MCF 10A (cell line): ENCODE measurements at regions not wholly inside any gene's neighbourhood (a gene's known extent, or its start where the extent isn't known, plus 50 kb on each side); places are given as distances from the start of the nearest gene placed in this dataset.

Experiments
- BruUV-seq: library from RNA; stranded (reverse); fragments of 400-500 nt; replicated peaks from 2 replicates; lab custom pipeline; 2021; lab: Mats Ljungman, UMichigan
- CTCF ChIA-PET: fragments of 300-600 bp; sonication (Branson Sonifier 250); formaldehyde crosslinking; extraction: SDS; loops from one replicate; lab custom pipeline; 2021; ENCODE audit warnings: antibody characterized with exemption, inconsistent platforms; lab: Yijun Ruan, JAX
- POLR2A ChIA-PET: fragments of 300-600, 350-650 bp; sonication (Branson Sonifier 250); formaldehyde crosslinking; extraction: SDS; loops from one replicate; lab custom pipeline; 2020; ENCODE audit warnings: antibody characterized with exemption, inconsistent platforms; lab: Yijun Ruan, JAX
- DNase-seq: peaks from one replicate; pipeline ENCODE4 v3.0.0-alpha.2; 2018; ENCODE audit not compliant: unreplicated experiment
- H3K27ac Mint-ChIP-seq: one replicate; pipeline ENCODE4 v1.8.0; 2022; ENCODE audit warnings: mild to moderate bottlenecking, low read depth, mixed read lengths; ENCODE audit not compliant: unreplicated experiment
- H3K27me3 Mint-ChIP-seq: one replicate; pipeline ENCODE4 v1.8.0; 2022; ENCODE audit warnings: mixed read lengths; ENCODE audit not compliant: insufficient read depth, unreplicated experiment
- H3K36me3 Mint-ChIP-seq: one replicate; pipeline ENCODE4 v1.8.0; 2022; ENCODE audit warnings: mild to moderate bottlenecking, moderate library complexity, mixed read lengths; ENCODE audit not compliant: insufficient read depth, unreplicated experiment
- H3K4me1 Mint-ChIP-seq: one replicate; pipeline ENCODE4 v1.8.0; 2022; ENCODE audit warnings: mixed read lengths; ENCODE audit not compliant: insufficient read depth, unreplicated experiment
- H3K4me3 Mint-ChIP-seq: one replicate; pipeline ENCODE4 v1.8.0; 2022; ENCODE audit warnings: mild to moderate bottlenecking, moderate library complexity, mixed read lengths; ENCODE audit not compliant: unreplicated experiment
- H3K9me3 Mint-ChIP-seq: one replicate; pipeline ENCODE4 v1.8.0; 2022; ENCODE audit warnings: mixed read lengths; ENCODE audit not compliant: unreplicated experiment
- intact Hi-C: fragments of 100-400 bp; cut with micrococcal nuclease; formaldehyde crosslinking; loops from 2 replicates; pipeline ENCODE4 v1.14.1; 2022
- TF ChIP-seq, protein P1 (sequence below): fragments of 200-600 bp; IDR thresholded peaks from one replicate; pipeline ENCODE4 v1.8.0; 2022; ENCODE audit warnings: antibody characterized with exemption, mild to moderate bottlenecking; ENCODE audit not compliant: unreplicated experiment

GRCh38 chr5:4642525-4642924, 497.6 kb upstream of the ADAMTS16 start:
- no peak overlapping the region for H3K4me3 Mint-ChIP-seq
- no peak overlapping the region for H3K27ac Mint-ChIP-seq
- H3K36me3 Mint-ChIP-seq = no peaks in the 10 kb centered on the region
- H3K27me3 Mint-ChIP-seq = no peaks in the 10 kb centered on the region
- TF ChIP-seq, protein P1, sequence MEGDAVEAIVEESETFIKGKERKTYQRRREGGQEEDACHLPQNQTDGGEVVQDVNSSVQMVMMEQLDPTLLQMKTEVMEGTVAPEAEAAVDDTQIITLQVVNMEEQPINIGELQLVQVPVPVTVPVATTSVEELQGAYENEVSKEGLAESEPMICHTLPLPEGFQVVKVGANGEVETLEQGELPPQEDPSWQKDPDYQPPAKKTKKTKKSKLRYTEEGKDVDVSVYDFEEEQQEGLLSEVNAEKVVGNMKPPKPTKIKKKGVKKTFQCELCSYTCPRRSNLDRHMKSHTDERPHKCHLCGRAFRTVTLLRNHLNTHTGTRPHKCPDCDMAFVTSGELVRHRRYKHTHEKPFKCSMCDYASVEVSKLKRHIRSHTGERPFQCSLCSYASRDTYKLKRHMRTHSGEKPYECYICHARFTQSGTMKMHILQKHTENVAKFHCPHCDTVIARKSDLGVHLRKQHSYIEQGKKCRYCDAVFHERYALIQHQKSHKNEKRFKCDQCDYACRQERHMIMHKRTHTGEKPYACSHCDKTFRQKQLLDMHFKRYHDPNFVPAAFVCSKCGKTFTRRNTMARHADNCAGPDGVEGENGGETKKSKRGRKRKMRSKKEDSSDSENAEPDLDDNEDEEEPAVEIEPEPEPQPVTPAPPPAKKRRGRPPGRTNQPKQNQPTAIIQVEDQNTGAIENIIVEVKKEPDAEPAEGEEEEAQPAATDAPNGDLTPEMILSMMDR = no peak
- POLR2A ChIA-PET = no interaction called here
- CTCF ChIA-PET = no interaction called here
- H3K4me1 Mint-ChIP-seq = no peaks in the 10 kb centered on the region
- DNase-seq = no peak
- intact Hi-C loops = no loop called here
- no TSS peak for BruUV-seq
- peaks cover 11% of the 10 kb centered on the region for H3K9me3 Mint-ChIP-seq

DNA sequence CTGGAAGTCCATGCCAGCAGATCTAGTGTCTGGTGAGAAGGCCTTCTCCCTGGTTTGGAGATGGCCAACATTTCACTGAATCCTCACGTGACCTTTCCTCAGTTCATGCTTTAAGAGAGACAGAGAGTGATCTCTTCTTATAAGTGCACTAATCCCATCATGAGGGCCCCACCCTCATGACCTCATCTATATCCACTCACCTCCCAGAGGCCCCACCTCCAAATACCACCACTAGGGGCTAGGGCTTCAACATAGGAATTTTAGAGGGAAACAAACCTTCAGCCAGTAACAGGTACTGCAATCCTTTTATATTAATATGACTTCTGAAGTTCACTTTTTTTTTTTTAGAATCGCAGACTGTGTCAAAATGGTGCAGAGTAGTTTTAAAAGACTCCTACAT, 496.9 kb upstream of the ADAMTS16 start:
- DNase-seq = no peak
- ChIA-PET POLR2A (no interaction called here), CTCF (no interaction called here)
- TF ChIP-seq, protein P1 = no peak
- no peaks in the 10 kb centered on the region for H3K36me3 Mint-ChIP-seq
- no TSS peak for BruUV-seq
- intact Hi-C loops = no loop called here
- no peaks in the 10 kb centered on the region for H3K27me3 Mint-ChIP-seq
- H3K4me1 Mint-ChIP-seq = no peaks in the 10 kb centered on the region
- no peak overlapping the region for H3K4me3 Mint-ChIP-seq
- H3K9me3 Mint-ChIP-seq = peaks cover 11% of the 10 kb centered on the region
- no peak overlapping the region for H3K27ac Mint-ChIP-seq

GRCh38 chr5:4643960-4644359, 496.2 kb upstream of the ADAMTS16 start:
- no peak overlapping the region for H3K4me3 Mint-ChIP-seq
- no TSS peak for BruUV-seq
- intact Hi-C loops = no loop called here

DNA sequence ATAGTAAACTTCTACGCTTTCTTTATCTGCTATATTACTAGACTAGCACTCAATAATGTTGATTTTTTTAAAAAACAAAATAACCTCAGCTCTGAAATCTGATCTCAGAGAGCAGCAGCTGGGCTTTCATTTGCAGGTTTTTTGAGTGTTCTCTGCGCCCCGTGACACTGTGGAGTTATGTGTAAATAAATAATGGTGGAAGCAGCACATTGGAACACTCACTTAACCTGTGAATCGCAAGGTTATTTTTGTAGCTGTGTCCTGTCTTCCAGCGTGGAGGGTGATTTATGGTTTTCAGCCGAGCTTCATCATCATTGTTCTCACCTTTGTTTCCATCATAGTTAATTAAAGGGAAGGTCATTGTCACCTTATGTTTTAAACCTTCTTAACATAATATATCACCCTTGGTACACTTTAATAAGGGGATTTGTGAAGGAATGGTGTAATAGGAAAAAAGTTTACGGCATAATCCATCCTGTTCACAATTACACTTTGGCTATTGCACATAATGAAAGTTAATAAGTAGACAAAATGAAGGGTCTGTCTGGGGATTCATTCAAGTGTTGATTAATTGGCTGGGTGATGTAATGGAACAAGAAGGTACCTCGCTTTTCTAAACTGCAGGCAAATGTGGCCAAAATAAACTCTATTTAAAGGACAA, 493.3 kb upstream of the ADAMTS16 start:
- no TSS peak for BruUV-seq
- H3K27ac Mint-ChIP-seq = no peak overlapping the region
- H3K27me3 Mint-ChIP-seq = no peaks in the 10 kb centered on the region
- TF ChIP-seq, protein P1 = no peak
- DNase-seq = no peak
- CTCF ChIA-PET = interaction anchor here (0.6 kb wide), 1 partner anchor 922 kb away, joined by 3 read pairs; no protein-coding TSS in a partner anchor
- H3K9me3 Mint-ChIP-seq = peaks cover 11% of the 10 kb centered on the region
- H3K36me3 Mint-ChIP-seq = no peaks in the 10 kb centered on the region
- H3K4me3 Mint-ChIP-seq = no peak overlapping the region
- intact Hi-C loops = no loop called here
- POLR2A ChIA-PET = no interaction called here
- H3K4me1 Mint-ChIP-seq = no peaks in the 10 kb centered on the region

More at GRCh38 chr5:4643960-4644359, 496.2 kb upstream of the ADAMTS16 start:
- ChIA-PET CTCF (no interaction called here), POLR2A (no interaction called here)
- Mint-ChIP-seq H3K27ac (no peak overlapping the region), H3K4me1 (no peaks in the 10 kb centered on the region), H3K27me3 (no peaks in the 10 kb centered on the region), H3K36me3 (no peaks in the 10 kb centered on the region), H3K9me3 (peaks cover 11% of the 10 kb centered on the region)
- DNase-seq = no peak
- TF ChIP-seq, protein P1 = no peak
